Keratinocyte (primary cell): ENCODE measurements at regions not wholly inside any gene's neighbourhood (a gene's known extent, or its start where the extent isn't known, plus 50 kb on each side); places are given as distances from the start of the nearest gene placed in this dataset.

ENCODE experiments used
- DNase-seq: peaks from one replicate; pipeline ENCODE4 v3.0.0-alpha.2; 2011; ENCODE audit warnings: low read depth, missing footprints, low spot score
- FAIRE-seq: peaks from 2 replicates; lab custom pipeline; 2011; peaks lifted over from hg19 to GRCh38; lab: Jason Lieb, UNC
- H2AFZ ChIP-seq: 2 replicates; pipeline ENCODE4 v1.6.0; 2012; ENCODE audit warnings: low read length, control low read depth, inconsistent platforms; ENCODE audit not compliant: control insufficient read depth
- H3K27ac ChIP-seq: 2 replicates; pipeline ENCODE4 v1.5.1; 2011; ENCODE audit warnings: low read length; ENCODE audit not compliant: control insufficient read depth, insufficient read depth
- H3K27me3 ChIP-seq: 3 replicates; pipeline ENCODE4 v1.6.0; 2011; ENCODE audit warnings: low read length; ENCODE audit not compliant: control insufficient read depth, insufficient read depth; ENCODE audit errors: extremely low read depth
- H3K36me3 ChIP-seq, 2 experiments: 2 replicates in 1 of 2; 3 replicates in 1 of 2; pipeline ENCODE4 v1.5.1; 2011; ENCODE audit warnings: low read length in 2 of 2, mild to moderate bottlenecking in 1 of 2; ENCODE audit not compliant: control insufficient read depth in 2 of 2, insufficient read depth in 2 of 2; ENCODE audit errors: extremely low read depth in 1 of 2
- H3K4me1 ChIP-seq: 3 replicates; pipeline ENCODE4 v1.5.1; 2011; ENCODE audit warnings: low read length; ENCODE audit not compliant: control insufficient read depth, insufficient read depth; ENCODE audit errors: extremely low read depth
- H3K4me2 ChIP-seq: 3 replicates; pipeline ENCODE4 v1.6.0; 2011; ENCODE audit warnings: low read depth, low read length; ENCODE audit not compliant: control insufficient read depth, insufficient read depth; ENCODE audit errors: extremely low read depth
- H3K4me3 ChIP-seq, 3 experiments: fragments of 200-600 bp in 1 of 3; sonication (generic) in 1 of 3; 2 replicates in 2 of 3; 3 replicates in 1 of 3; pipeline ENCODE4 v1.5.1; 2011 to 2016; ENCODE audit warnings: low read length in 3 of 3, mild to moderate bottlenecking in 3 of 3, control low read depth in 2 of 3, inconsistent platforms in 1 of 3, low read depth in 1 of 3, mixed read lengths in 1 of 3, mixed run types in 1 of 3, moderate library complexity in 1 of 3; ENCODE audit not compliant: control insufficient read depth in 2 of 3, insufficient read depth in 2 of 3; ENCODE audit errors: extremely low read depth in 1 of 3
- H3K79me2 ChIP-seq: 2 replicates; pipeline ENCODE4 v1.6.0; 2012; ENCODE audit warnings: low read length; ENCODE audit not compliant: control insufficient read depth, insufficient read depth
- H3K9ac ChIP-seq: 3 replicates; pipeline ENCODE4 v1.6.0; 2011; ENCODE audit warnings: low read length; ENCODE audit not compliant: control insufficient read depth, insufficient read depth; ENCODE audit errors: extremely low read depth
- H3K9me1 ChIP-seq: 3 replicates; pipeline ENCODE4 v1.6.0; 2011; ENCODE audit warnings: low read length; ENCODE audit not compliant: control insufficient read depth, insufficient read depth; ENCODE audit errors: extremely low read depth
- H3K9me3 ChIP-seq: 2 replicates; pipeline ENCODE4 v1.5.1; 2012; ENCODE audit warnings: low read depth, low read length; ENCODE audit not compliant: control insufficient read depth
- H4K20me1 ChIP-seq: 3 replicates; pipeline ENCODE4 v1.6.0; 2011; ENCODE audit warnings: low read length; ENCODE audit not compliant: control insufficient read depth, insufficient read depth; ENCODE audit errors: extremely low read depth
- CTCF ChIP-seq, 3 experiments: IDR thresholded peaks in 1 of 3; conservative IDR thresholded peaks in 1 of 3; optimal IDR thresholded peaks in 1 of 3; 2 replicates in 2 of 3; 3 replicates in 1 of 3; pipeline versions ENCODE3 to v1.5.1; 2011; ENCODE audit warnings: low read length in 3 of 3, mild to moderate bottlenecking in 3 of 3, moderate library complexity in 2 of 3, control low read depth in 1 of 3, inconsistent platforms in 1 of 3; ENCODE audit not compliant: insufficient read depth in 2 of 3; ENCODE audit errors: extremely low read depth in 1 of 3
- EZH2 ChIP-seq: IDR thresholded peaks from one replicate; pipeline ENCODE4 v1.6.1; 2012; ENCODE audit warnings: inconsistent platforms, mild to moderate bottlenecking, low read length, moderate library complexity
- dilution Hi-C: fragments of 300-500 bp; cut with MboI; formaldehyde crosslinking; loops from one replicate; pipeline ENCODE4 v1.7.0; 2020; ENCODE audit warnings: low sequenced_read_pairs; ENCODE audit not compliant: extremely low pct_ligation_motif_present

GRCh38 chr4:136651932-136652331, 880.4 kb downstream of the PCDH18 start:
- H3K27me3 ChIP-seq, result no peaks in the 10 kb centered on the region
- H3K4me2 ChIP-seq, result no peak overlapping the region
- TF ChIP-seq EZH2 (no peak), CTCF (optimal IDR thresholded peaks at IDR 0.05 in 1 of 3, IDR thresholded peaks at IDR 0.05 in 1 of 3, conservative IDR thresholded peaks at IDR 0.05 in 1 of 3; ENCODE audit: extremely low read depth in 1 of 3, insufficient read depth in 2 of 3, low read length in 3 of 3) (no peak)
- H2AFZ ChIP-seq, result no peak overlapping the region
- H3K4me3 ChIP-seq, result no peak overlapping the region
- H3K27ac ChIP-seq, result no peak overlapping the region
- DNase-seq (no peak), FAIRE-seq (no peak)
- H3K9me3 ChIP-seq, result no peaks in the 10 kb centered on the region
- dilution Hi-C loops, result no loop called here
- H3K36me3 ChIP-seq, result no peaks in the 10 kb centered on the region
- H3K79me2 ChIP-seq, result no peaks in the 10 kb centered on the region
- no peaks in the 10 kb centered on the region for H3K9me1 ChIP-seq
- H4K20me1 ChIP-seq, result no peaks in the 10 kb centered on the region
- H3K4me1 ChIP-seq, result no peaks in the 10 kb centered on the region
- no peak overlapping the region for H3K9ac ChIP-seq

DNA sequence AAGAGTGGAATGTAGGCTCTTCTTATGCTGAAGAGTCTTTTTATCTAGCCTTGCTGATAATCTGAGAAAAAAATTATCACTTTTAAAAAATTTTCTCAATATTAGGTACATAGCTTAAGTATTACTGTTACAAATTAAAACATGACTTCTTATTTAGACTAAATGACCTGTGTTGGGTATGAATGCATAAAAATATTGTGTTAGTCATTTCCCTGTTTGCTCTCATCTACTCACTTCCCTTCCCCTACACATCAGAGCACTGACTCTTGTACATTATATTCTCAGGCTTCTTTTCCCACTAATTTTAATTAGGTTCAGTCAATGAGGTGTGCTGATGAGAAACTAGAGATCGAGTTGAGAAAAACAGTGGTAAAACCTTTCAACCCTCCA, 881.0 kb downstream of the PCDH18 start:
- no peaks in the 10 kb centered on the region for H3K9me1 ChIP-seq
- TF ChIP-seq CTCF (optimal IDR thresholded peaks at IDR 0.05 in 1 of 3, IDR thresholded peaks at IDR 0.05 in 1 of 3, conservative IDR thresholded peaks at IDR 0.05 in 1 of 3; ENCODE audit: extremely low read depth in 1 of 3, insufficient read depth in 2 of 3, low read length in 3 of 3) (no peak), EZH2 (no peak)
- H3K27ac ChIP-seq, result no peak overlapping the region
- DNase-seq, result no peak
- no peaks in the 10 kb centered on the region for H3K9me3 ChIP-seq
- no peak for FAIRE-seq
- H3K9ac ChIP-seq, result no peak overlapping the region
- no peaks in the 10 kb centered on the region for H3K36me3 ChIP-seq
- no peak overlapping the region for H3K4me3 ChIP-seq
- no peak overlapping the region for H3K4me2 ChIP-seq
- no peaks in the 10 kb centered on the region for H3K79me2 ChIP-seq
- dilution Hi-C loops, result no loop called here
- no peak overlapping the region for H2AFZ ChIP-seq
- H3K27me3 ChIP-seq, result no peaks in the 10 kb centered on the region
- H4K20me1 ChIP-seq, result no peaks in the 10 kb centered on the region
- H3K4me1 ChIP-seq, result no peaks in the 10 kb centered on the region
